Stimulated activated effector memory CD8-positive, alpha-beta T cell treated with anti-CD3 and anti-CD28 coated beads, Interleukin-12 subunit alpha, Interleukin-12 subunit beta, amount 100 ng/mL, for 72 hours (primary cell): ENCODE measurements at regions not wholly inside any gene's neighbourhood (a gene's known extent, or its start where the extent isn't known, plus 50 kb on each side); places are given as distances from the start of the nearest gene placed in this dataset.

Experiments
- ATAC-seq: fragments of 150-1000 bp; cut with Tn5 transposase; 2 replicates; pipeline ENCODE4 v1.10.0; 2021
- DNase-seq, 2 donors: peaks; one replicate each; pipeline ENCODE4 v3.0.0; 2021 to 2022; ENCODE audit warnings: low spot score in 2 of 2
- H3K27ac Mint-ChIP-seq: one replicate; pipeline ENCODE4 v1.8.0; 2022; ENCODE audit warnings: mild to moderate bottlenecking, mixed read lengths
- H3K36me3 Mint-ChIP-seq: one replicate; pipeline ENCODE4 v1.8.0; 2022; ENCODE audit warnings: mild to moderate bottlenecking, mixed read lengths
- H3K4me1 Mint-ChIP-seq: one replicate; pipeline ENCODE4 v1.8.0; 2022; ENCODE audit warnings: mixed read lengths
- H3K4me3 Mint-ChIP-seq: one replicate; pipeline ENCODE4 v1.8.0; 2022; ENCODE audit warnings: mild to moderate bottlenecking, mixed read lengths
- H3K9me3 Mint-ChIP-seq: one replicate; pipeline ENCODE4 v1.8.0; 2022; ENCODE audit warnings: mixed read lengths

DNA sequence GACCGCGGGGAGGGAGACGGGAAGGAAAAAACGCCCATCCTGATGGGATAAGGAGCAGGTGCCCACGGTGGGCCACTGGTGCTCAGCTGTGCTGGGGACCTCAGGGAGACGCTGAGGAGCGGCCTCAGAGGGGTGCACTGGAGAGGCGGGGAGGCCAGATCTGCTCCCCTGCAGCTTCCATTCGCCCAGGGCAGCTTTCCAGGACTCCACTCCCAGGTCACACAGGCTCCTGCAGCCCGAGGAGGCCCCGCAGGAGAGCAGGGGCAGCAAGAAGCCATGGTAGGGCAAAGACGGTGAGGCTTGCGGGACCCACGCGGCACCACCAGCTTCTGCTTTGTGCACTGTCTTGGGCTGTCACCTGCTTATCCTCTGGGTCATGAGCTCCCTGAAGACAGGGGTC, 82.5 kb upstream of the SULF2 start:
- Mint-ChIP-seq H3K36me3 (peaks cover 5% of the 10 kb centered on the region), H3K27ac (no peak overlapping the region), H3K4me1 (no peaks in the 10 kb centered on the region), H3K4me3 (no peak overlapping the region), H3K9me3 (no peaks in the 10 kb centered on the region)
- DNase-seq = no peak
- no peak for ATAC-seq

DNA sequence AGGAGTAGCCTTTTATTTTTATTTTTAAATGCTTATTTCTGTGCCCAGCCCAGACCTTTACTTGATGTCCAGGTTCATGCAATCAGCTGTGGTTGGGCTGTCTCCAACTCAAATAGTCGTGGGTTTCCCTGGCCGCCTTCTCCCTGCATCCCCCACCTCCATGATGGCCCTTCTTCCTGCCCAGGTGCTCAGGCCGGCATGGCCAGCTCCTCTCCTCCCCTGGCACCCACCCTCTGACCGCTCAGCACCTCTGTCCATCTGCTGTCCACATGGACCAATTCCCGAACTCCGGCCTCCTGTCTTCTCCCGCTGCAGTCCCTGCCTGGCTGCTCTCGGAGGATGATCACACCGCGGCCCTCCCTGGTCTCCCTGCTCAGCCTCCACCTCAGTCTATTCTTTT, 81.2 kb upstream of the SULF2 start:
- DNase-seq = no peak
- Mint-ChIP-seq H3K36me3 (peaks cover 5% of the 10 kb centered on the region), H3K4me3 (no peak overlapping the region), H3K27ac (no peak overlapping the region), H3K4me1 (no peaks in the 10 kb centered on the region), H3K9me3 (no peaks in the 10 kb centered on the region)
- no peak for ATAC-seq

DNA sequence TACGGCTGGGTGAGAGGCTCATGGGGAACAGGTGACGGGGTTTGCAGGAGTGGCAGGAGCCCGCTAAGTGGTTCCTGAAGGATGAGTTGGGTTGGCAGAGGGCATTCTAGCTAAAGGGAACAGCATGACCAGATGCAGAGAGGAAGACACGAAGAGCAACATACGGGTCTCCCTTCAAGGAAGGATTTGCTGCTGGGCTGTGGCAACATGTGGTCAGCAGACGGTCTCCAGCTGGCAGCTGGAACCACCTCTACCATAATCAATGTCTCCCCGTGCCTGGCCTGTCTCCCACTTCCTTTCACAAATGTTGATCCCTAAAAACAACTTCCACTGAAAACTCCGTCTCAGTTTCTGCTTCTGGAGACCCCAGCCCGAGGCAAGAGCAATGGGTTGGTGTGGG, 80.6 kb upstream of the SULF2 start:
- H3K36me3 Mint-ChIP-seq = peaks cover 5% of the 10 kb centered on the region
- no peak for DNase-seq

DNA sequence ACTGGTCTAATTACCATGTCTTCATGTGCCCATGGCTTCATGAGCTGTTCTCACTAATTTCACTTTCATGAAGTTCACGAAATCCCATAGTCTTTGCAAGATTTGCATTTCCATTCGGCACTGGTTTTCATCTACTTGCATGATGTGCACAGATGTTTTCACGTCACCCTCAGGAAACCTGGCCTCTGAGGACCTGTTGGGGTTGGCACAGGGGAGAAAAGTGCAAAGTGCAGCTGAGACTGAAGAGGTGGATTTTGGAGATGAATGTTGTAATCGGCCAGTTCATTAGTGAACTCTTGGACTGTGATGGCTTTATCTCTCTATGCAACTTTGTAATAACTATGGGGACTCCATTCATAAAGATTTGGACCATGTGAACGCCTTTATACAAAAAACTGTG, 80.2 kb upstream of the SULF2 start:
- H3K36me3 Mint-ChIP-seq = peaks cover 5% of the 10 kb centered on the region

More for the DNA sequence above, 80.6 kb upstream of the SULF2 start:
- no peak overlapping the region for H3K4me3 Mint-ChIP-seq
- no peaks in the 10 kb centered on the region for H3K4me1 Mint-ChIP-seq
- no peaks in the 10 kb centered on the region for H3K9me3 Mint-ChIP-seq
- no peak for ATAC-seq
- H3K27ac Mint-ChIP-seq = no peak overlapping the region

DNA sequence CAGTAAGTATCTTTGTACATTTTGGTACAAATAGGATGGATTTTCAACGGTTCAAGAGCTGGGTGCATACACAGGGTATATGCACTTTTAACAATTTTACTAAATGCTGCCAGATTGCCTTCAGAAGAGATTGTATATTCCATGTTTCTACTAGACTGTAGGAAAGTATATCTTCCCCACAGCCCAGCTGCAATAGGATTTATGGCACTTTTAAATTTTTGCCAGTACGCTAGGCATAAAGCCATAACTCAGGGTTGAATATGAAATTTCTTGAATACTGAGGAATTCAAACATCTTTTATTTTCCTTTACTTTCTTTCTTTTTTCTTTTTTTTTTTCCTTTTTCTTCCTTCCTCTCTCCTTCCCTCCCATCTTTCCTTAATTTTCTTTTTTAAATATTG, 78.7 kb upstream of the SULF2 start:
- Mint-ChIP-seq H3K4me3 (no peak overlapping the region), H3K36me3 (peaks cover 5% of the 10 kb centered on the region), H3K9me3 (no peaks in the 10 kb centered on the region), H3K27ac (no peak overlapping the region), H3K4me1 (no peaks in the 10 kb centered on the region)
- ATAC-seq (no peak), DNase-seq (no peak)

More for the DNA sequence above, 80.2 kb upstream of the SULF2 start:
- H3K9me3 Mint-ChIP-seq = no peaks in the 10 kb centered on the region
- no peaks in the 10 kb centered on the region for H3K4me1 Mint-ChIP-seq
- DNase-seq (no peak), ATAC-seq (no peak)
- no peak overlapping the region for H3K4me3 Mint-ChIP-seq
- no peak overlapping the region for H3K27ac Mint-ChIP-seq

DNA sequence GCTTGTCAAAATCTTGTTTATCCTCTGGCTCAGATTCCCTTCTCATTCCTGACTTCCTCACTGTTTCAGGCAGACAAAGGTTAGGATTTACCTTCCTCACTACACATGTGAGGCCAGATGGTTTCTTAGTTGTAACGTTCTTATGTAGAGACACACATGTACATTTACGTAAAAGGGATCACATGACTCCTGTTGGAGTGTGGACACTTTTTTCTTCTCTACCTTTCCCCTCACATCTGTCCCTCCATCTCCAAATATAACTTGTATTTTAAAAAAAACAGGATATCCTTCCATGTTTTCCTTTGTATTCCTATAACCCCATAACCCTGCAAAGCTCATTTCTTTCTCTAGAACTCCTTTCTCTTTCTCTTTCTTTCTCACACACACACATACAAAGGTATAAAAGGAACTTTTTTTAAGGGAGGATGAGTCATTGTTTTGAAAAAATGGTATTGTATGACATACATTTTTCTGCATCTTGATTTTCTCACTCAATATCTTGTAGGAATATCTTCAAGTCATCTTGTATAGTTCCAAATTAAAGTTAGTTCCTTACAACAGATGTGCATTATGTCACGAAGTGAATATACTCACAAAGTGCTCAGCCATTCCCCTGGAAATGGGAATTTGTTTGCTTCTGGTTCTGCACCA, 78.2 kb upstream of the SULF2 start:
- no peaks in the 10 kb centered on the region for H3K4me1 Mint-ChIP-seq
- DNase-seq = no peak
- H3K9me3 Mint-ChIP-seq = no peaks in the 10 kb centered on the region
- H3K36me3 Mint-ChIP-seq = peaks cover 5% of the 10 kb centered on the region
- H3K27ac Mint-ChIP-seq = no peak overlapping the region
- no peak for ATAC-seq
- H3K4me3 Mint-ChIP-seq = no peak overlapping the region

DNA sequence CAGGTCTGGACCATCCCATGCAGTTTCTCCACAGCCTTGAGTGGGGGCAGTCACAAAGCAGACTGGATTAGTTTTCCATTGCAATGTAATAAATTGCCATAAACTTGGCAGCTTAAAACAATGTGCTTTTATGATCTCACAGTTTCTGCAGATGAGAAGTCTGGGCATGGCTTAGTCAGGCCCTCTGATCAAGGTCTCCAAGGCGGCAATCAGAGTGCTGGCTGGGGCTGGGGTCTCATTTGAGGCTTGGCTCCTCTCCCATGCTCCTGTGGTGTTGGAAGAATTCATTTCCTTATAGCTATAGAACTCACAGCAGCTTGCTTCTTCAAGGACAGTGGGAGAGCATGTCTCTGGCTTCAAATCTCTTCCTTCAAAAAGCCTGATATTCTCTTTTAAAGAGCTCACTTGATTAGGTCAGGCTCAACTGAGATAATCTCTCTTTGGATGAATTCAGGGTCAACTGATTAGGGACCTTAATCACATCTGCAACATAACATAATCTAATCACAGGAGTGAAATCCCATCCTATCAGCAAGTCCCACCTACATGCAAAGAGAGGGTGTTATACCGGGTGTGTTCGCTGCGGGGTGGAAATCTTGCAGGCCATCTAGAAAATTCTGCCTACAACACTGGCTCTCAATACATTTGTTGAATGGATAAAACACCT, 77.4 kb upstream of the SULF2 start:
- H3K9me3 Mint-ChIP-seq = no peaks in the 10 kb centered on the region
- no peak overlapping the region for H3K27ac Mint-ChIP-seq
- DNase-seq (no peak), ATAC-seq (no peak)
- H3K4me1 Mint-ChIP-seq = no peaks in the 10 kb centered on the region
- H3K36me3 Mint-ChIP-seq = peaks cover 5% of the 10 kb centered on the region
- no peak overlapping the region for H3K4me3 Mint-ChIP-seq

DNA sequence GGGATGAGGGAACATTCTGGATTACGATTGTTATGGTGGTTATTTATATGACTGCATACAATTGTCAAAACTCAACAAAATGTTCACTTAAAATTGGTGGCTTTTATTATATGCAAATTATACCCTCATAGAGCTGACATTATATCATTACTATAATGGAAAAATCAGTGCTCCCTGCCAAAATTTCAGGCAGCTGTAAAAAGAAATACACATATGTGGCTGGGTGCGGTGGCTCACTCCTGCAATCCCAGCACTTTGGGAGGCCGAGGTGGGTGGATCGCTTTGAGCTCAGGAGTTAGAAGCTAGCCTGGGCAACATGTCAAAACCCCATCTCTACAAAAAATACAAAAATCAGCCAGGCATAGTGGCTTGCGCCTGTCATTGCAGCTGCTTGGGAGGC, 75.8 kb upstream of the SULF2 start:
- no peaks in the 10 kb centered on the region for H3K36me3 Mint-ChIP-seq
- H3K4me1 Mint-ChIP-seq = no peaks in the 10 kb centered on the region
- H3K4me3 Mint-ChIP-seq = no peak overlapping the region

DNA sequence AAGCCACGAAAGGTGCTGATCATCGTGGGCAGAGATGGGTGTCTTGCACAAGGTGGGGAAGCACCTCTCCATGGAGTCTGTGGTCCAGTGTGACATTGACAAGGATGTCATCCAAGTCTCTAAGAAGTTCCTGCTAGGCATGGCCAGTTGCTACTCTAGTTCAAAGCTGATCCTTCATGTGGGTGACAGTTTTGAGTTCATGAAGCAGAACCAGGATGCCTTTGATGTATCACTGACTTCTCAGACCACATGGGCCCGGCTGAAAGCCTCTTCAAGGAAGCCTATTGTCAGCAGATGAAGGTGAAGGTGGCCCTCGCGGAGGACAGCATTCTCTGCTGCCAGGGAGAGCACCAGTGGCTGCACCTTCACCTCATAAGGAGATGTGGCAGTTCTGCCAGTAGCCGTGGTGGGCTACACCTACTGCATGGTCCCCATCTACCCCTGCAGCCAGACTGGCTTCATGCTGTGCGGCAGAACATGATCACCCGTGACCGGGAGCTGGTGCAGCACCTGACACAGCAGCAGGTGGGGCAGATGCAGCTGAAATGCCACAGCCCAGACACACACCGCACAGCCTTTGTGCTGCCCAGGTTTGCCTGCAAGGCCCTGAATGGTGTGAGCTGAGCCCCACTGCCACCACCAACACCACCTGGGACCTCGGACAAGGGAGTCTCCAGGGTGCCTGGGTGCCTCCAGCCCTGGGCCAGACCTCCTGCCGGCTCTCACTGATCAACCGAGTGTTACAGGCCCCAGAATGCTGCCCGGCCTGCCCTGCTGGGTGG, 75.0 kb upstream of the SULF2 start:
- Mint-ChIP-seq H3K4me1 (no peaks in the 10 kb centered on the region), H3K9me3 (no peaks in the 10 kb centered on the region), H3K36me3 (no peaks in the 10 kb centered on the region), H3K4me3 (no peak overlapping the region), H3K27ac (no peak overlapping the region)
- ATAC-seq = peak; percentile 37
- DNase-seq = no peak

More for the DNA sequence above, 75.8 kb upstream of the SULF2 start:
- Mint-ChIP-seq H3K27ac (no peak overlapping the region), H3K9me3 (no peaks in the 10 kb centered on the region)
- no peak for ATAC-seq
- no peak for DNase-seq

DNA sequence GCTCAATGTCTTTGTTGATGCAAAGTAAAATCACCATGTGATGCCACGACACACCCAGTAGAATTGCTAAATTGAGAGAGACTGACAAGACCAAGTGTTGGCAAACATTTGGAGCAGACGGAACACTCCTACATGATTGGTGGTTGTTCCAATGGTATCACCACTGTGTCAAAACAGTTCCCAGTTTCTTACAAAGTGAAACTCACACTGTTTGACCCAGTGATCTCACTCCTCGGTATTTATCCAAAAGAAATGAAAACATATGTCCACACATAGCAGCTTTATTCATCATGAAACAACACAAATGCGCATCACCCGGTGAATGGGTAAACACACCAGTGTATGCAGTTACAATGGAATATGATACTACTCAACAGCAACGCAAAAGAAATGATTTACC, 74.0 kb upstream of the SULF2 start:
- Mint-ChIP-seq H3K9me3 (no peaks in the 10 kb centered on the region), H3K27ac (no peak overlapping the region), H3K36me3 (no peaks in the 10 kb centered on the region), H3K4me3 (no peak overlapping the region), H3K4me1 (no peaks in the 10 kb centered on the region)
- no peak for ATAC-seq
- no peak for DNase-seq

DNA sequence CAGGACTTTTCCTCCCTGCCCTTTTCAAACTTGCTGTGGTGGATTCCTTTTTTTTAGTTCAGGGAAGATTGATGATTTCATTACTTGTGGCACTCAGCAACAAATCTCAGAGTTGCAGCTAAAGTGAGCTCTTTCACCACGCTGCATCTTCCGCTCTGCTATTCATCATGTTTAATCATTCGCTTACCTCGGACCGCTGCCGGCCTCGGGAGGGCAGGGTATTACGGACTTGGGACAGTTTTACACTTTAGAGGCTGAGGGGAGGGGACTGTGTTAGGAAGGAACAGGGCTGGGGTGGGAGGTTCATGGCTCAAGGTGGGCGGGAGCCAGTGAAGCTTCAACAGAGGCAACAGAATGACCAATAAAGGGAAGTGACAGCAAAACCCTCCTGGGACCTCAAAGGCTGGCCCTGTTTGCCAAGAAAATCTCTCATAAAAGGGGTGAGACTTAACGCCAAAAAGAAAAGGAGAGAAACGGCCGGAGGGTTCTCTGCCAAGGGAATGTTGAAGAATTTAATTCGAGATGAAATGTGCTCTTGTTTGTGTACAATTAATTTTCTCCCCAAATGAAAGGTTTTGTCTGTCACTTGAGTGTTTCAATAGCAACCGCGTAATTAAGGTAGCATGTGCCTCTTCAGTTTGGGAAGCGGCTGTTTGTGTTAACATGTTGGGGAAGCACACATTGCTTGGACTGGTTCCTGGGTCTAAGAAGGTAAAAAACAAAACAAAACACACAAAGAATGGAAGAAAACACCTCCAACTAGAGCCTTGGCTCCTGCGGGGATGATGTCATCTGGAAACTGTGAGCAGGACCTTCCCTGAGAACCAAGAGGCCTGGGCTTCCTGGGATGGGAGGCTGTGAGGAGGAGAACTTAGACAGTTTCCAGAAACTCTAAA, 72.5 kb upstream of the SULF2 start:
- H3K9me3 Mint-ChIP-seq = no peaks in the 10 kb centered on the region
- H3K4me1 Mint-ChIP-seq = no peaks in the 10 kb centered on the region
- ATAC-seq = no peak
- no peak overlapping the region for H3K4me3 Mint-ChIP-seq
- DNase-seq = no peak
- peak overlapping the region; percentile 83 for H3K27ac Mint-ChIP-seq
- no peaks in the 10 kb centered on the region for H3K36me3 Mint-ChIP-seq

DNA sequence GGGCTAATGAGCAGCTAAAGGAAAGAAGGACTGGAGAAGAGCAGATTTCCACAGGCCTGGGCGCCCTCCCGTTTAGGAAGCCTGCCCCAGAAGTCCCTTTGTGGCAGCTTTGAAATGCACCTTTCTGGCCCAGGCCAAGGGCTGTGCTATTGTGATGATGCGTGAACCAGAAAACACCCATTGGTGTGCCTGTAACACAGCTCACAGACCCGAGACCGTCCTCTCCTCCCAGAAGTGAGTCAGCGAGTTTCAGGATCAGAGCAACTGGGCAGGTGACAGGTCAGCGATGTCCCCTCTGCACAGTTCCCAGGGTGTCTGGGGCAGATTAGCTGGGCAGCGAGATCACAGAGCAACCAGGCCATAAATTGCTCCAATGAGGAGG, 71.9 kb upstream of the SULF2 start:
- no peaks in the 10 kb centered on the region for H3K4me1 Mint-ChIP-seq
- H3K36me3 Mint-ChIP-seq = no peaks in the 10 kb centered on the region
- no peak overlapping the region for H3K4me3 Mint-ChIP-seq
- no peak for ATAC-seq
- H3K9me3 Mint-ChIP-seq = no peaks in the 10 kb centered on the region
- peak overlapping the region; percentile 83 for H3K27ac Mint-ChIP-seq
- DNase-seq = no peak

DNA sequence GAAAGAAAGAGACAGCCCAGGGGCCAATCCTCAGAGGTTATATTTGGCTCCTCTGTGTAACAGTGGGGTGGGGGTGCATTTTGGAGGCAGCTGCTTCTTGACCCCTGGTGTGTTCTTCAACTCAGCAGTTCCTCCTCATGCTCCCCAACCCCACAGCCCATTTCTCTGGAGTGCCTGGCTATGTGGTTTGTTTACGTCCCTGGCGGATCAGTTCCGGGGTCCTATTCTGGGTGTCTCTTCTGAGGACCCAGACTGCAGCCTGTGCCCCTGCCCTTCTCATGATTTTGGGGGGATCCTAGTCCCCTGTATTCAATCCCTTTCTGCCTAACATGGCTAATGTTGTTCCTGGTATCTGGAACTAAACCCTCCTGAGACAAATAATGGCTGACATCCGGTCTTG, 70.5 kb upstream of the SULF2 start:
- Mint-ChIP-seq H3K9me3 (no peaks in the 10 kb centered on the region), H3K4me3 (no peak overlapping the region), H3K36me3 (no peaks in the 10 kb centered on the region), H3K4me1 (no peaks in the 10 kb centered on the region), H3K27ac (no peak overlapping the region)
- no peak for ATAC-seq
- no peak for DNase-seq

DNA sequence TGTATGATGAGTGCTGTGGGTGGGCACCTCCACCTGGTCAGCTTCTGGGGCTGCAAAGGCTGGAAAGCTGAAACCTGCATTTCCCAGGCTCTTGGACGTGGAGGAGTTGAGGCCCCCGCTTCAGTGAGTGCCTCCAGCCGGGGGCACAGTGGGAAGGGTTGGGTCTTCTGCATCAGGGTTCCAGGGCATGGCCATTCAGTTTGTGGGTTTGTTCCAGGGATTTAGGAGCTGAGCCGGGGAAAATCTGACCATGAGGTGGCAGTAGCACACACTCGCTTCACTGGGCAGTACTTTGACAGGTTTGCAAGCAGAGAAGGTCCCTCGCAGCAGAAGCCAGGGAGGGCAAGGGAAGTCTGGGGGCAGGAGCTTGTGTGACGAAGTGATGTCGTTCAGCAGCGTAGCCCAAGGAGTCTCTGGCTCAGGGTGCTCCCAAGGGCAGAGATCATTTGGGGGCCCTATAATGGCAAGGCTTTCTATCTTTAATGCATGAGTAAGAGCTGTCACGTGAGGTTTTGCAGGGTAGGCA, 69.5 kb upstream of the SULF2 start:
- Mint-ChIP-seq H3K4me1 (no peaks in the 10 kb centered on the region), H3K36me3 (no peaks in the 10 kb centered on the region), H3K27ac (no peak overlapping the region), H3K4me3 (no peak overlapping the region), H3K9me3 (no peaks in the 10 kb centered on the region)
- ATAC-seq = no peak
- DNase-seq = no peak

DNA sequence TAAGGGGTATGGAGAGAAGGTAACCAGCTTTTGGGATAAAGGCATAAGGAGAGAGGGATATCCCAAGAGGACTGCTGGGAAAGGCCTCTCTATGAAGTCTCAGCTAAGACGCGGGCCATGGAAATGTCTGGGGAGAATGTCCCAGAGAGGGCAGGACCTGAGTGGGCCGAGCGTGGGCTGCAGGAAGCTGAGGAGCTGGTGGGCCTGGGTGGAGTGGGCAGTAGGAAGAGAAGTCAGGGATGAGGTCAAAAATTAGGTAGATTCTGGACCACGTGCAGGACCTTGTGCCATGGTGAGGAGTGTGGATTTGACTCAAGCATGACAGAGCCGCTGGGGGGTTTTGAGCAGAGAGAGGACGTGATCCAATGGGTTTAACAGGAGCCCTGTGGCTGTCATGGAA, 66.5 kb upstream of the SULF2 start:
- Mint-ChIP-seq H3K4me3 (no peak overlapping the region), H3K27ac (no peak overlapping the region), H3K4me1 (no peaks in the 10 kb centered on the region), H3K36me3 (no peaks in the 10 kb centered on the region), H3K9me3 (no peaks in the 10 kb centered on the region)
- no peak for ATAC-seq
- no peak for DNase-seq
